Urothelium cell line (cell line): ENCODE measurements at regions not wholly inside any gene's neighbourhood (a gene's known extent, or its start where the extent isn't known, plus 50 kb on each side); places are given as distances from the start of the nearest gene placed in this dataset.
"Not testable (repeated sequence)": the region's sequence is repeated elsewhere in the genome, so short reads cannot be mapped to it uniquely, and the experiment has no call there.

Source experiments
- DNase-seq: peaks from one replicate; pipeline ENCODE4 v3.0.0; 2011; ENCODE audit warnings: low spot score, mixed read lengths
- FAIRE-seq: peaks from 2 replicates; lab custom pipeline; 2011; peaks lifted over from hg19 to GRCh38; lab: Jason Lieb, UNC

GRCh38 chr6:169406804-169407203 lies 153.2 kb upstream of the THBS2 start:
- DNase-seq (no peak), FAIRE-seq (no peak)

- no peak for FAIRE-seq
- DNase-seq = no peak
These were observed 152.4 kb upstream of the THBS2 start for GRCh38 chr6:169406034-169406433.

- FAIRE-seq (no peak), DNase-seq (no peak)
These were observed 151.2 kb upstream of the THBS2 start for GRCh38 chr6:169404828-169405227.

GRCh38 chr6:169398342-169399105 lies 144.9 kb upstream of the THBS2 start:
- FAIRE-seq (no peak), DNase-seq (no peak)

- DNase-seq (no peak), FAIRE-seq (no peak)
These were observed 144.0 kb upstream of the THBS2 start for GRCh38 chr6:169397684-169398083.

- FAIRE-seq = no peak
- no peak for DNase-seq
These were observed 143.0 kb upstream of the THBS2 start for GRCh38 chr6:169396554-169397163.

GRCh38 chr6:169396009-169396539 lies 142.4 kb upstream of the THBS2 start:
- DNase-seq = not testable (repeated sequence)
- FAIRE-seq = peak; percentile 90

- no peak for FAIRE-seq
- no peak for DNase-seq
These were observed 141.6 kb upstream of the THBS2 start for GRCh38 chr6:169395080-169395805.

- DNase-seq (no peak), FAIRE-seq (no peak)
These were observed 140.1 kb upstream of the THBS2 start for GRCh38 chr6:169393753-169394152.

- no peak for FAIRE-seq
- no peak for DNase-seq
These were observed 137.9 kb upstream of the THBS2 start for GRCh38 chr6:169391473-169392071.

- DNase-seq (no peak), FAIRE-seq (no peak)
These were observed 134.9 kb upstream of the THBS2 start for GRCh38 chr6:169388395-169389166.

- no peak for FAIRE-seq
- DNase-seq = no peak
These were observed 134.2 kb upstream of the THBS2 start for GRCh38 chr6:169387809-169388383.

- FAIRE-seq (no peak), DNase-seq (no peak)
These were observed 132.9 kb upstream of the THBS2 start for GRCh38 chr6:169386411-169387057.

- FAIRE-seq = peak; percentile 90
These were observed 131.7 kb upstream of the THBS2 start for GRCh38 chr6:169385237-169385880.

GRCh38 chr6:169384291-169384690 lies 130.6 kb upstream of the THBS2 start:
- FAIRE-seq = no peak

More at GRCh38 chr6:169385237-169385880, 131.7 kb upstream of the THBS2 start:
- no peak for DNase-seq

GRCh38 chr6:169383265-169383664 lies 129.6 kb upstream of the THBS2 start:
- DNase-seq (no peak), FAIRE-seq (no peak)

More at GRCh38 chr6:169384291-169384690, 130.6 kb upstream of the THBS2 start:
- no peak for DNase-seq

GRCh38 chr6:169382735-169383134 lies 129.1 kb upstream of the THBS2 start:
- no peak for DNase-seq
- no peak for FAIRE-seq

- DNase-seq (no peak), FAIRE-seq (no peak)
These were observed 128.3 kb upstream of the THBS2 start for GRCh38 chr6:169381988-169382387.

GRCh38 chr6:169380493-169380892 lies 126.8 kb upstream of the THBS2 start:
- FAIRE-seq (no peak), DNase-seq (no peak)
